ENCODE measurements at regions not wholly inside any gene's neighbourhood (a gene's known extent, or its start where the extent isn't known, plus 50 kb on each side); places are given as distances from the start of the nearest gene placed in this dataset.
"Not testable (repeated sequence)": the region's sequence is repeated elsewhere in the genome, so short reads cannot be mapped to it uniquely, and the experiment has no call there.

GRCh38 chr1:138842-139241, 312.6 kb downstream of the OR4F29 start:
- TF ChIP-seq CTCF (conservative IDR thresholded peaks at IDR 0.05); EZH2 (IDR thresholded peaks at IDR 0.05; ENCODE audit: low read depth): not testable (repeated sequence)

Data from PC-9 (cell line).